Ishikawa (cell line): ENCODE measurements at regions not wholly inside any gene's neighbourhood (a gene's known extent, or its start where the extent isn't known, plus 50 kb on each side); places are given as distances from the start of the nearest gene placed in this dataset.

ENCODE experiments used
- EGR1 ChIP-seq: IDR thresholded peaks from 2 replicates; pipeline ENCODE4 v1.6.1; 2012
- EP300 ChIP-seq: IDR thresholded peaks from 2 replicates; pipeline ENCODE4 v1.6.1; 2012; ENCODE audit warnings: borderline replicate concordance
- FOXM1 ChIP-seq: IDR thresholded peaks from 2 replicates; pipeline ENCODE4 v1.6.1; 2012; ENCODE audit warnings: low read depth, borderline replicate concordance
- MAX ChIP-seq: IDR thresholded peaks from 2 replicates; pipeline ENCODE4 v1.6.1; 2012
- RAD21 ChIP-seq: IDR thresholded peaks from 2 replicates; pipeline ENCODE4 v1.6.1; 2012; ENCODE audit warnings: low read depth
- REST ChIP-seq: IDR thresholded peaks from 2 replicates; pipeline ENCODE4 v1.6.1; 2012; ENCODE audit warnings: low read depth, mild to moderate bottlenecking
- TAF1 ChIP-seq: IDR thresholded peaks from 2 replicates; pipeline ENCODE4 v1.6.1; 2012; ENCODE audit warnings: low read depth, mild to moderate bottlenecking
- TCF12 ChIP-seq: IDR thresholded peaks from 2 replicates; pipeline ENCODE4 v1.6.1; 2012; ENCODE audit warnings: low read depth
- TEAD4 ChIP-seq: IDR thresholded peaks from 2 replicates; pipeline ENCODE4 v1.6.1; 2012
- ZBTB7A ChIP-seq: IDR thresholded peaks from 2 replicates; pipeline ENCODE4 v1.6.1; 2012; ENCODE audit warnings: low read depth

- no peak for TF ChIP-seq REST
- no peak for TF ChIP-seq EP300
- no peak for TF ChIP-seq TEAD4
- TF ChIP-seq FOXM1 = no peak
- no peak for TF ChIP-seq EGR1
- TF ChIP-seq ZBTB7A = no peak
- TF ChIP-seq RAD21 = no peak
- TF ChIP-seq TAF1 = no peak
- no peak for TF ChIP-seq TCF12
- TF ChIP-seq MAX = no peak
Measured at GRCh38 chr1:199794105-199794863, 233.2 kb upstream of the NR5A2 start.
